HEK293T (cell line): ENCODE measurements at regions not wholly inside any gene's neighbourhood (a gene's known extent, or its start where the extent isn't known, plus 50 kb on each side); places are given as distances from the start of the nearest gene placed in this dataset.

Experiments used
- ARNT ChIP-seq: fragments of 450-650 bp; IDR thresholded peaks from 2 replicates; pipeline ENCODE4 v1.6.1; 2017; ENCODE audit warnings: mild to moderate bottlenecking
- ELF4 ChIP-seq: fragments of 450-650 bp; IDR thresholded peaks from 2 replicates; pipeline ENCODE4 v1.6.1; 2017; ENCODE audit warnings: antibody characterized with exemption
- FOXA1 ChIP-seq: fragments of 450-650 bp; IDR thresholded peaks from 2 replicates; pipeline ENCODE4 v1.6.1; 2016; ENCODE audit warnings: mild to moderate bottlenecking
- FOXM1 ChIP-seq: fragments of 450-650 bp; IDR thresholded peaks from 2 replicates; pipeline ENCODE4 v1.6.1; 2017; ENCODE audit warnings: mild to moderate bottlenecking, borderline replicate concordance
- LEF1 ChIP-seq: fragments of 450-650 bp; IDR thresholded peaks from 2 replicates; pipeline ENCODE4 v1.6.1; 2017; ENCODE audit warnings: mild to moderate bottlenecking, borderline replicate concordance
- TARDBP ChIP-seq: fragments of 450-650 bp; IDR thresholded peaks from 2 replicates; pipeline ENCODE4 v1.6.1; 2016
- ZNF384 ChIP-seq: fragments of 450-650 bp; IDR thresholded peaks from 2 replicates; pipeline ENCODE4 v1.6.1; 2016

DNA sequence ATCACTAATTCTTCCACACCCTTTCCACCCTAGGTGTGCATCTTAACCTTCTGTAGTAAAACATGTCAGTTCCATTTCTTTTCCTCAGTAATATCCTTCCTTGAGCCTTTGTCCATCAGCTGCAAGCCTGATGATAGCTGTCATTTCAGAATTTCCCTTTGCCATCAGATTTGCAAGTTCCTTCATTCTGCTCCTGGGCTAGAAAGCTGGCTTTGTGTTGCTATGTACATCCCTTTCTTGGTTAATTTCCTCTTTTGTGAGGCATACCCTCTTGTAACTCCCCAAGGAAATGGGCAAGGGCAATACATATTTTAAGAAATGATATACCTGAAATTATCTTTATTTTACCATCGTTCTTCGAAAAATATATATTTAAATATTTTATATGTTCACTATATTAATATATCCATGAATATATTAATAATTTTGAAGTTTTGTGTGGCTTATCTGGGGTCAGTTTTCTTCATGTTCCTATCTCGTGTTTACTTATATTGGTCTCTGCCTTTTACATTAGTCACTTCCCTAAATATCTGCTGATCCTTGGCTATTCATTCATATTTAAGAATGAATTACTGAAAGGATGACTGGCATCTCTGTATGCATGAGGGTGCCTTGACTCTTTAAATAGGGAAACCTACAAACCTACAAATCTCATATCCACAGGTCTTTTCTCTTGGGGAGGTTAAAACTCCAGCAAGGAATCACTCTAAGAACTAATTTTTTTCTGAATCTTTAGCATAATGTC is 143.8 kb downstream of the ZNF22 start:
- no peak for TF ChIP-seq TARDBP
- TF ChIP-seq ELF4: no peak
- no peak for TF ChIP-seq ZNF384
- no peak for TF ChIP-seq LEF1
- no peak for TF ChIP-seq FOXM1
- no peak for TF ChIP-seq ARNT
- no peak for TF ChIP-seq FOXA1
